Heart right ventricle (tissue), 16 donors: ENCODE measurements at regions not wholly inside any gene's neighbourhood (a gene's known extent, or its start where the extent isn't known, plus 50 kb on each side); places are given as distances from the start of the nearest gene placed in this dataset.
A peak's percentile ranks its signal among the peaks of the same experiment; 100 is the strongest.

Experiments
- ATAC-seq, 8 donors: fragments of 200-7000 bp; cut with Tn5 transposase; one replicate each; pipeline ENCODE4 v1.9.1; 2020; ENCODE audit warnings: mild to moderate bottlenecking in 8 of 8, moderate library complexity in 8 of 8, moderate number of reproducible peaks in 1 of 8
- DNase-seq, 2 donors: peaks; one replicate each; pipeline ENCODE4 v3.0.0-alpha.2; 2020
- H3K27ac ChIP-seq, 10 donors: fragments of 200-600 bp; sonication (generic) in 2 of 10; one replicate each; pipeline versions ENCODE4 v1.5.0 to v1.8.0; 2020 to 2022; ENCODE audit warnings: mild to moderate bottlenecking in 3 of 10
- H3K27me3 ChIP-seq, 7 donors: fragments of 200-600 bp; one replicate each; pipeline ENCODE4 v1.8.0; 2021 to 2022; ENCODE audit warnings: mild to moderate bottlenecking in 2 of 7
- H3K36me3 ChIP-seq, 9 donors: fragments of 200-600 bp; sonication (generic) in 1 of 9; one replicate each; pipeline versions ENCODE4 v1.5.0 to v1.8.0; 2020 to 2022; ENCODE audit warnings: mild to moderate bottlenecking in 2 of 9
- H3K4me1 ChIP-seq, 9 donors: fragments of 200-600 bp; sonication (generic) in 1 of 9; one replicate each; pipeline versions ENCODE4 v1.5.0 to v1.8.0; 2020 to 2022; ENCODE audit warnings: mild to moderate bottlenecking in 4 of 9
- H3K4me3 ChIP-seq, 10 donors: fragments of 200-600 bp; sonication (generic) in 2 of 10; one replicate each; pipeline versions ENCODE4 v1.5.0 to v1.8.0; 2020 to 2022; ENCODE audit warnings: mild to moderate bottlenecking in 7 of 10, moderate library complexity in 2 of 10
- H3K9me3 ChIP-seq, 11 donors: fragments of 200-600 bp in 10 of 11; sonication (generic) in 2 of 11; one replicate each; pipeline versions ENCODE4 v1.5.0 to v1.8.0; 2013 to 2022; ENCODE audit warnings: mild to moderate bottlenecking in 2 of 11, control low read depth in 1 of 11, moderate library complexity in 1 of 11
- WGBS, 2 donors: extraction: QIAGEN DNeasy Blood & Tissue Kit; methylation state at CpG; one replicate each; pipeline ENCODE4 v1.1.7; 2013; ENCODE audit warnings: inconsistent platforms in 1 of 2; 5-methylcytosine and 5-hydroxymethylcytosine counted together
- intact Hi-C, 10 donors: fragments of 100-400 bp; cut with DNase I; formaldehyde crosslinking; loops; one replicate each; pipeline versions ENCODE4 v1.11.1 to v1.14.2; 2022
- TF ChIP-seq, protein P1 (sequence below), 9 donors: fragments of 200-600 bp; sonication (generic) in 2 of 9; IDR thresholded peaks; one replicate each; pipeline versions ENCODE4 v1.5.0 to v1.8.0; 2021 to 2022; ENCODE audit warnings: antibody characterized with exemption in 9 of 9, mild to moderate bottlenecking in 5 of 9, moderate library complexity in 1 of 9
- donor health status: Arrhythmogenic right ventricular cardiomyopathy.
- donor health status: ischemic (EF 13 %, LVEDD 7.1; RV severe dilation, severe dysfunction).
- donor health status: healthy with polysubstance abuse.
- donor health status: DM: no; HTN: yes; CAD: no.
- donor health status: DM: no; HTN: no; CAD: no.
- donor health status: ischemic (EF 25% LVEDD 6.9; RV normal size, moderate dysfunction).
- donor health status: ischemic (EF 25% LVEDD 5.7; RV mildly dilated, moderate dysfunction).
- donor health status: healthy.
- donor health status: DM: yes; HTN: yes; CAD: no.
- donor health status: Ischemic cardiomyopathy.
- donor health status: ischemic (EF 35%, LVEDD 5.7; RV mildly dilated, moderate dysfunction).
- donor health status: nonischemic (EF 11% LVEDD 7.7; RV severe dilation, severe dysfunction).
- donor health status: DM: yes; HTN: yes; CAD: no.
- donor health status: PGD.
- donor health status: ischemic (EF 29% LVEDD 5.4; RV normal size, mild dysfunction).
- donor health status: nonischemic (EF 23%, LVEDD 6.1; RV moderate dilation, normal function).

DNA sequence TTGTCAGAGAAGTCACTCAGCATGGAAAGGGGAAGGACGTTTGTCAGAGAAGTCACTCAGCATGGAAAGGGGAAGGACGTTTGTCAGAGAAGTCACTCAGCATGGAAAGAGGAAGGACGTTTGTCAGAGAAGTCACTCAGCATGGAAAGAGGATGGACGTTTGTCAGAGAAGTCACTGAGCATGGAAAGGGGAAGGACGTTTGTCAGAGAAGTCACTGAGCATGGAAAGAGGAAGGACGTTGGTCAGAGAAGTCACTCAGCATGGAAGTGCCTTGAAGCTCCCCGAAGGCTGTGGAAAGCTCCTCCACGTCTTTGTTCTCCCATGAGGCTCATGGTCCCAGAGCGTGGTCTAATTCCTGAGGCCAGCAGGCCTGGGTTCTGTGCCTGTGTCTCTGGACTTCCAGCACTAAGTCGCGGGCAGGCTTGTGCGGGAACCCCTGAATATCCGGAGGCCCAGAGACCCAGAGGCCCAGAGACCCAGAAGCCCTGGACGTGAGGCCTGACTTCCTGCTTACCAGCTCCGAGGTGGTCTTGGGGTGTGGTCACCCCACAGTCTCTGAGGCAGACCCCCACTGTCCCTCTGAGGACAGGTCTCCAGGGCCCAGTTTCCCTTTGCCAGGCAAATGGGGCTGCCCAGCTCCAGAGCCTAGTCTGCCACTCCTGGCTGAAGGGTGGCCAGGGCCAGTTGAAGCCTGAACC lies 70.4 kb upstream of the TWIST2 start:
- Histone ChIP-seq H3K4me3 (no peak overlapping the region), H3K9me3 (peaks cover 0 to 36% (median 0%) of the 10 kb centered on the region in 11 donors), H3K27me3 (peaks cover 0 to 24% (median 7%) of the 10 kb centered on the region in 7 donors), H3K36me3 (no peaks in the 10 kb centered on the region), H3K4me1 (no peaks in the 10 kb centered on the region), H3K27ac (no peak overlapping the region)
- ATAC-seq (no peak), DNase-seq (no peak)
- intact Hi-C loops: no loop called here
- 63 to 68% methylated on average over 13 to 14 of the region's 15 CpGs for WGBS, 2 donors
- TF ChIP-seq, protein P1, sequence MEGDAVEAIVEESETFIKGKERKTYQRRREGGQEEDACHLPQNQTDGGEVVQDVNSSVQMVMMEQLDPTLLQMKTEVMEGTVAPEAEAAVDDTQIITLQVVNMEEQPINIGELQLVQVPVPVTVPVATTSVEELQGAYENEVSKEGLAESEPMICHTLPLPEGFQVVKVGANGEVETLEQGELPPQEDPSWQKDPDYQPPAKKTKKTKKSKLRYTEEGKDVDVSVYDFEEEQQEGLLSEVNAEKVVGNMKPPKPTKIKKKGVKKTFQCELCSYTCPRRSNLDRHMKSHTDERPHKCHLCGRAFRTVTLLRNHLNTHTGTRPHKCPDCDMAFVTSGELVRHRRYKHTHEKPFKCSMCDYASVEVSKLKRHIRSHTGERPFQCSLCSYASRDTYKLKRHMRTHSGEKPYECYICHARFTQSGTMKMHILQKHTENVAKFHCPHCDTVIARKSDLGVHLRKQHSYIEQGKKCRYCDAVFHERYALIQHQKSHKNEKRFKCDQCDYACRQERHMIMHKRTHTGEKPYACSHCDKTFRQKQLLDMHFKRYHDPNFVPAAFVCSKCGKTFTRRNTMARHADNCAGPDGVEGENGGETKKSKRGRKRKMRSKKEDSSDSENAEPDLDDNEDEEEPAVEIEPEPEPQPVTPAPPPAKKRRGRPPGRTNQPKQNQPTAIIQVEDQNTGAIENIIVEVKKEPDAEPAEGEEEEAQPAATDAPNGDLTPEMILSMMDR (IDR thresholded peaks at IDR 0.05): no peak

DNA sequence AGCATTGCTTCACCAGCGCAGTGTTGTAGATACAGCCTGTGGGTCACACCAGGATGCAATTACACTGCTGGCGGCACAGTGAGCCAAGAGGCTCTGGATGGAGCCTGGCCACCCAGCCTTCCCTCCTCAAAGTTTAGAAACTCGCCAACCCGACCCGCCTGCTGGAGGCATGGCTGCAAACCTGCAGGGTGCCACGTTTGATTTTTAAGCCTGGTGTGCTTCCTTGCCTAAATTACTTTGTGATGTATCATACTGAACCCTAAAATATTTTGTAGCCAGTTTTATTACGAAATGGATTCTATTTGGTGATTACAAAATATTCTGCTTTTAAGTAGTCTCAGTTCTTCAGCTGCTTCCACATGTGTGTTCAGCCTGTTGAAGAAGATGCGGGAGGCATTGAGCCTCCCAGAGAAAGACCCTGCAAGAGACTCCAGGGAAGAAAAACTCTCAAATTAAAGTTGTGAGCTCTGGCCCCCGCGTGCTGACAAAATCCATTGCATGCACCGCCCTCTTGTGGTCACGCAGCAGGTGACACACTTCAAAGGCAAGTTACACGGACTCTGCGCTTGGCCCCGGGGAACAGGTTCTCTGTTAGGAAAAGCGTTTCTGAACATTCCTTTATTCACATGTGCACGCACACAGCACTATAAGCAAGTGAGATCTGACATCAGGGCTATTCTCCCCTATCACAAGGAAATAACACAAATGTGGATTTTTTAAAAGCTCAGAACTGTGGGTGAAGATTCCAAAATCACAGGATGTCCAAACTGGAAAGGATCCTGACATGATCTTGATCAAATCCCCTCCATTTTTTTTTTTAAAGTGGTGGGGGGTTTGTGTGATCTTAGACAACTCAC lies 63.0 kb upstream of the TWIST2 start:
- peak; percentile 58 to 65 for DNase-seq
- no peaks in the 10 kb centered on the region for H3K36me3 ChIP-seq
- no peaks in the 10 kb centered on the region for H3K4me1 ChIP-seq
- no peak overlapping the region for H3K4me3 ChIP-seq
- intact Hi-C loops: loop anchor here (2.0 to 10.0 kb wide), 12 partner anchors 58 to 430 kb away; no protein-coding TSS in a partner anchor
- H3K9me3 ChIP-seq: peaks cover 0 to 6% (median 0%) of the 10 kb centered on the region in 11 donors
- 23 to 28% methylated on average over 17 of the region's 17 CpGs for WGBS, 2 donors
- H3K27ac ChIP-seq: no peak overlapping the region
- ATAC-seq: peak; percentile 50 to 88 (median 79)
- TF ChIP-seq, protein P1 (IDR thresholded peaks at IDR 0.05): peak; percentile 62 to 91 (median 87)
- peaks cover 0 to 7% (median 5%) of the 10 kb centered on the region in 7 donors for H3K27me3 ChIP-seq

DNA sequence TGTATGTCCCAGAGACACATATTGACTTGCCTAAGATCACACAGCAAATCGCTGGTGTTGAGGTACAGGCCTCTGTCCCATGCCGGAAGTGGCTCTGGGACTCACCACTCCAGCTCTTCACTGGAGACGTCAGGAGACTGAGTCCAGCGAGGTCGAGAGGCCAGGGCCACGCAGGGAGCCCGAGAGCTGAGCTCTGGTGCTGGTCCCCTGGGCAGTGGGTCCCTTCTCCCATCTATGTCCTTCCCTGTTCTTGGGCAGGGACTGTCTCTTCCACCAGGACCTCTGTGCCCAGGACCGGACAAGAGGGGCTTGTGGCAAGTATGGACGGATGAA lies 62.4 kb upstream of the TWIST2 start:
- TF ChIP-seq, protein P1 (IDR thresholded peaks at IDR 0.05): no peak
- DNase-seq (no peak), ATAC-seq (peak in 1 of 8 donors; percentile 7)
- Histone ChIP-seq H3K36me3 (no peaks in the 10 kb centered on the region), H3K9me3 (peaks cover 0 to 6% (median 0%) of the 10 kb centered on the region in 11 donors), H3K27me3 (peaks cover 0 to 12% (median 5%) of the 10 kb centered on the region in 7 donors), H3K4me1 (no peaks in the 10 kb centered on the region), H3K4me3 (no peak overlapping the region), H3K27ac (no peak overlapping the region)
- intact Hi-C loops: loop anchor here (2.0 to 10.0 kb wide), 12 partner anchors 58 to 431 kb away; no protein-coding TSS in a partner anchor
- WGBS, 2 donors: 74 to 77% methylated on average over 9 of the region's 9 CpGs

DNA sequence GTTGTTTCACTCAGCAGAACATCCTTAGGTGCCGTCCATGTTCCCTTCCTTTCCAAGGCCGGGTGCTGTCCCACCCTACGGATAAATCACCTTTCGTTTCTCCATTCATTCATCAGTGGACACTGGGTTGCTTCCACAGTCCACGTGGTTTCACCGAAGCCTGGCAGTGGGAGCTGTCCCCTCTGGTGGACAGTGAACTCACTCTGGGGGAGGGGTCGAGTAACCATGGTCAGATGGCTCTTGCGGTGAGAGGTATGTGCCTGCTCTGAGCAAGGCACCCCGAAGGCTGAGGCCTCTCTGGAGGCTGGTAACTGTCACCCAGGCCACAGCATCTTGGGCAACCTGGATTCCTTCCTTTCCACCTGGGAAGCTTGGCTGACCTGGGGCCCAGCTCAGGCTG lies 61.5 kb upstream of the TWIST2 start:
- no peak overlapping the region for H3K4me3 ChIP-seq
- peaks cover 0 to 12% (median 6%) of the 10 kb centered on the region in 7 donors for H3K27me3 ChIP-seq
- no peaks in the 10 kb centered on the region for H3K4me1 ChIP-seq
- H3K9me3 ChIP-seq: peaks cover 0 to 1% (median 0%) of the 10 kb centered on the region in 11 donors
- TF ChIP-seq, protein P1 (IDR thresholded peaks at IDR 0.05): no peak
- H3K27ac ChIP-seq: no peak overlapping the region
- 84 to 90% methylated on average over 9 of the region's 9 CpGs for WGBS, 2 donors
- intact Hi-C loops: loop anchor here (5.0 to 10.0 kb wide), 9 partner anchors 59 to 432 kb away; no protein-coding TSS in a partner anchor
- DNase-seq (no peak), ATAC-seq (no peak)
- no peaks in the 10 kb centered on the region for H3K36me3 ChIP-seq
